C4-2B (cell line): ENCODE measurements at regions not wholly inside any gene's neighbourhood (a gene's known extent, or its start where the extent isn't known, plus 50 kb on each side); places are given as distances from the start of the nearest gene placed in this dataset.

Source experiments
- H3K27ac ChIP-seq: fragments of 450-650 bp; 2 replicates; pipeline ENCODE4 v1.5.1; 2017
- CTCF ChIP-seq: fragments of 450-650 bp; conservative IDR thresholded peaks from 2 replicates; pipeline ENCODE4 v1.5.1; 2017; ENCODE audit warnings: mild to moderate bottlenecking
- ZFX ChIP-seq: fragments of 450-650 bp; IDR thresholded peaks from 2 replicates; pipeline ENCODE4 v1.6.1; 2017

- no peak overlapping the region for H3K27ac ChIP-seq
- TF ChIP-seq CTCF: no peak
- TF ChIP-seq ZFX: no peak
Observed at GRCh38 chr5:14078716-14079115, 64.4 kb upstream of the TRIO start.

GRCh38 chr5:14077501-14077900, 65.6 kb upstream of the TRIO start:
- TF ChIP-seq CTCF: no peak
- no peak for TF ChIP-seq ZFX
- H3K27ac ChIP-seq: no peak overlapping the region

DNA sequence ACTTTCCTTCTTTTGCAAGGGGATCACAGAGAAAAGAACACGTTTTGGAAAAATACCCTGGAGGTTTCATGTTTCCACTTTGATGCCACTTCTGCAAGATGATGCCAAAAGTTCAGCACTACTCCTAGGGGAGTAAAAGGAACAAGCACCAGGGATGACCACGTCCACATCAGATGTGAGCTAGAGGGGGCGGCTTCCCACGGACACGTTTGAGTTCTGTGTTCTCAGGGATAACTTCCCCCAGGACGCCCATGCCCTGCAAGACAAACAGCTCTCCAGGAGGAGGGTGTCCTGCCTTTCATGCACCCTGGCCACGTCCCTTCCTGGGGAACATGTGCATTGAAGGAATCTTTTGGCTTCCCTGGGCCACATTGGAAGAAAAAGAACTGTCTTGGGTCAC, 66.6 kb upstream of the TRIO start:
- TF ChIP-seq CTCF (no peak), ZFX (no peak)
- H3K27ac ChIP-seq: no peak overlapping the region

DNA sequence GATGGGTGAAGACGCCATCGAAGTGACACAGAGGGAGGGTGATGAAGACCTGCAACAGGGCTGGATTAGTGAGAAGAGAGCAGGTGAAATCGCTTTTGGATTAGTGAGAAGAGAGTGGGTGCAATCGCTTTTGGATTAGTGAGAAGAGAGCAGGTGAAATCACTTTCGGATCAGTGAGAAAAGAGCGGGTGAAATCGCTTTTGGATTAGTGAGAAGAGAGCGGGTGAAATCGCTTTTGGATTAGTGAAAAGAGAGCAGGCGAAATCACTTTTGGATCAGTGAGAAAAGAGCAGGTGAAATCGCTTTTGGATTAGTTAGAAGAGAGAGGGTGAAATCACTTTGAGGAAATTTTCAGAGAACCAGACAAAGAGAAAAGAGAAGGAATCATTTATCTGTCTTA, 67.2 kb upstream of the TRIO start:
- TF ChIP-seq ZFX: no peak
- H3K27ac ChIP-seq: no peak overlapping the region

DNA sequence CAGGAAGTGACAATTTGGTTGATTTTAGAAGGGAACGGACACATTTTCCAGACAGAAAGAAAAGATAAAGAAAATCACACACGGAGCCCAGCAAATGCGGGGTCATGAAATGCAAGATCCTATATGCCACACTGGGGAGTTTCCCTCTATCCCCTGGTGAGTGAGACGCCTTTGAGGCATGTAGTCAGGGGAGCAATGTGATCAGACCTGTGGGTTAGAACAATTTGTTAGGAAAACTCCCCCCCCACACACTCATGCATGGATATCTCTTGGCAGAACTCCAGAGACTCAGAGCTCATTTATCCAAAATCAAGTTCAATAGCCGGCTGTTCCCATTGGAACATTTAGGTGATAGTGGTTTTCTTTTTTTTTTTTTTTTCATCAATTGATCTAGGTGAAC, 71.7 kb upstream of the TRIO start:
- H3K27ac ChIP-seq: no peak overlapping the region
- TF ChIP-seq CTCF (no peak), ZFX (no peak)

GRCh38 chr5:14069021-14069420, 74.1 kb upstream of the TRIO start:
- no peak for TF ChIP-seq CTCF
- TF ChIP-seq ZFX: no peak
- no peak overlapping the region for H3K27ac ChIP-seq

- TF ChIP-seq ZFX: no peak
- no peak for TF ChIP-seq CTCF
- H3K27ac ChIP-seq: no peak overlapping the region
Observed at GRCh38 chr5:14068136-14068535, 75.0 kb upstream of the TRIO start.

DNA sequence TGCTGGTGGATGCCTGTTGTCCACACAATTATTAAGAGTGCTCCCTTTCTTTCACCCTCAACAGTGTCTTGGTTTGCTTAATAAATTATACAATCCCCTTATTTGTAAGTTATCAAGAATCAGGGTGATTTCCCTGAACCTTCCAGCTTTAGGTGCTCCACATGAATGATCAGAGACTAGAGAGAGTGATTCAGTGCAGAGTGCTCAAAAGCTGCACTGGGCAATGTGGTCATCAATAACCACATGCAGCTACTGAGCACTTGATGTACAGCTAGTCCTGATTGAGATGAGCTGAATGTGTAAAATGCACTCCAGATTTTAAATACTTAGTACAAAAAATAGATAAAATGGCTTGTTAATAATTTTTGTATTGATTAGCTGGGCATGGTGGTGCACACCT, 76.8 kb upstream of the TRIO start:
- TF ChIP-seq CTCF (no peak), ZFX (no peak)
- H3K27ac ChIP-seq: no peak overlapping the region
